Breast epithelium (tissue), 3 donors: ENCODE measurements at regions not wholly inside any gene's neighbourhood (a gene's known extent, or its start where the extent isn't known, plus 50 kb on each side); places are given as distances from the start of the nearest gene placed in this dataset.

ENCODE experiments used
- POLR2AphosphoS5 ChIP-seq, 3 donors: sonication (generic); formaldehyde crosslinking; IDR thresholded peaks; one replicate each; pipeline ENCODE4 v1.6.1; 2017; ENCODE audit warnings: antibody characterized with exemption in 3 of 3
- TF ChIP-seq, protein P1 (sequence below), 3 donors: fragments of 450-650 bp; IDR thresholded peaks; one replicate each; pipeline ENCODE4 v1.5.1; 2016 to 2017; ENCODE audit warnings: antibody characterized with exemption in 3 of 3, mild to moderate bottlenecking in 3 of 3, moderate library complexity in 3 of 3

DNA sequence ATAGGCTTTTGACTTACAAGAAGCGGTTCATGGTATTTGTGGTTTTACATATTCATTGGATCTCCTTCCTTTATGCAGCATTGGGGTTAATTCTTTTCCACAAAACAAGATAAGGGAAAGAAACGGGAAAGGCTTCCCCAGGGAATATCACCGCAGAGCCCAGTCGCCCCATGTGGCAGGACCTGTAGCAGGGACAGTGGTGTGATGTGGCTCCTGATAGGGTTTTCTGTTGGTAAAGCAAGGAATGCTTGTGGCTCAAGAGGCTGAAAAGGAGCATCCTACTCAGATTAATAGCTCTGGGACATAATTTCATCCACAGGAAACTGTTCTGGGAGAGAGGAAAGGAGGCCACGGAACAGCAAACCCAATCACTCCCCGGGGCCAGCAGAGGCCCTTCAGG, 699.9 kb downstream of the MTRR start:
- TF ChIP-seq, protein P1, sequence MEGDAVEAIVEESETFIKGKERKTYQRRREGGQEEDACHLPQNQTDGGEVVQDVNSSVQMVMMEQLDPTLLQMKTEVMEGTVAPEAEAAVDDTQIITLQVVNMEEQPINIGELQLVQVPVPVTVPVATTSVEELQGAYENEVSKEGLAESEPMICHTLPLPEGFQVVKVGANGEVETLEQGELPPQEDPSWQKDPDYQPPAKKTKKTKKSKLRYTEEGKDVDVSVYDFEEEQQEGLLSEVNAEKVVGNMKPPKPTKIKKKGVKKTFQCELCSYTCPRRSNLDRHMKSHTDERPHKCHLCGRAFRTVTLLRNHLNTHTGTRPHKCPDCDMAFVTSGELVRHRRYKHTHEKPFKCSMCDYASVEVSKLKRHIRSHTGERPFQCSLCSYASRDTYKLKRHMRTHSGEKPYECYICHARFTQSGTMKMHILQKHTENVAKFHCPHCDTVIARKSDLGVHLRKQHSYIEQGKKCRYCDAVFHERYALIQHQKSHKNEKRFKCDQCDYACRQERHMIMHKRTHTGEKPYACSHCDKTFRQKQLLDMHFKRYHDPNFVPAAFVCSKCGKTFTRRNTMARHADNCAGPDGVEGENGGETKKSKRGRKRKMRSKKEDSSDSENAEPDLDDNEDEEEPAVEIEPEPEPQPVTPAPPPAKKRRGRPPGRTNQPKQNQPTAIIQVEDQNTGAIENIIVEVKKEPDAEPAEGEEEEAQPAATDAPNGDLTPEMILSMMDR (IDR thresholded peaks at IDR 0.05), result no peak
- TF ChIP-seq POLR2AphosphoS5 (IDR thresholded peaks at IDR 0.05), result no peak
